ENCODE measurements at regions not wholly inside any gene's neighbourhood (a gene's known extent, or its start where the extent isn't known, plus 50 kb on each side); places are given as distances from the start of the nearest gene placed in this dataset.

DNA sequence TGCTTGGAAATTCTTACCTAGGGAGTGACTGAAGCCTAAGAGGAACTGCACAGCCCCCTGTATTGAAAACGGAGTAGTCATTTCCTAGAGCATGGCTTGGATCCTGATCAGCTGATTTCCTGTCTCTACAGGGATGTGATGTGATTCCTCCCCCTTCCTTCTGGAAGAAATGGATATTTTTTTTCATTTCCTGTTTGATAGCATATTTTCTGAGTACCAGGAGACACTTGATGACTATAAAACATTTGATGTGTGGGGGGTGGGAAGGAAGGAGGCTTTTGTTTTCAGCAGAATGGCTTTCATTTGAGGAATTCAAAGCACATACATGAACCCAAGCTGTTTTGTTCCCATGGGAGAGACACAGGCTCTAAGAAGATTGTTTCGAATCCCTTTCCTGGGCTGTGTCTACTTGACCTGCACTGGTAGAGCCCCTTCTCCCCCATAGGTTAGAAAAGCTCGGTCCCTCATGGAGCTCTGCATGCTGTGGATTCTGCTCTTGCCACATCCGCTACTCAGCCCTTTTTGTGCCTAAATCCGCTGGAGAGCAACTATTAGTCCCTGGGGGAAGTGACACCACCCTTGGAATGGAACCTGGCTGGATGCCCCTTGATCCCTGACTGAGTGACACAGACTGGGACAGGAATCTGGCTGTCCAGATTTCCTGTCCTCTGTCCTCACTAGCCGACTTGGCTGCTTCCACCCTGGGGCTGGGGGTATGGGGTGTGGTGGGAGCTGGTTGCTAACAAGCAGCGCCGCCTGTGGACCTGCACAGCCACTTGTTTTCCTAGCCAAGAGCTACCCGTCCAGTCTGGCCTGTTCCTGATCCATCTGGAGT, 71.8 kb upstream of the MACF1 start:
- TF ChIP-seq, protein P1, sequence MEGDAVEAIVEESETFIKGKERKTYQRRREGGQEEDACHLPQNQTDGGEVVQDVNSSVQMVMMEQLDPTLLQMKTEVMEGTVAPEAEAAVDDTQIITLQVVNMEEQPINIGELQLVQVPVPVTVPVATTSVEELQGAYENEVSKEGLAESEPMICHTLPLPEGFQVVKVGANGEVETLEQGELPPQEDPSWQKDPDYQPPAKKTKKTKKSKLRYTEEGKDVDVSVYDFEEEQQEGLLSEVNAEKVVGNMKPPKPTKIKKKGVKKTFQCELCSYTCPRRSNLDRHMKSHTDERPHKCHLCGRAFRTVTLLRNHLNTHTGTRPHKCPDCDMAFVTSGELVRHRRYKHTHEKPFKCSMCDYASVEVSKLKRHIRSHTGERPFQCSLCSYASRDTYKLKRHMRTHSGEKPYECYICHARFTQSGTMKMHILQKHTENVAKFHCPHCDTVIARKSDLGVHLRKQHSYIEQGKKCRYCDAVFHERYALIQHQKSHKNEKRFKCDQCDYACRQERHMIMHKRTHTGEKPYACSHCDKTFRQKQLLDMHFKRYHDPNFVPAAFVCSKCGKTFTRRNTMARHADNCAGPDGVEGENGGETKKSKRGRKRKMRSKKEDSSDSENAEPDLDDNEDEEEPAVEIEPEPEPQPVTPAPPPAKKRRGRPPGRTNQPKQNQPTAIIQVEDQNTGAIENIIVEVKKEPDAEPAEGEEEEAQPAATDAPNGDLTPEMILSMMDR (IDR thresholded peaks at IDR 0.05) = no peak
- no peak for TF ChIP-seq POLR2A (IDR thresholded peaks at IDR 0.05)
